Erythroblast (primary cell): ENCODE measurements at regions not wholly inside any gene's neighbourhood (a gene's known extent, or its start where the extent isn't known, plus 50 kb on each side); places are given as distances from the start of the nearest gene placed in this dataset.

ENCODE experiments used
- DNase-seq, 2 experiments: peaks; one replicate each; lab custom pipeline; 2025; lab: John Stamatoyannopoulos, UW
- GATA1 ChIP-seq: IDR thresholded peaks from 2 replicates; pipeline ENCODE4 v1.6.1; 2011; ENCODE audit warnings: low read depth, mild to moderate bottlenecking, control low read depth, low read length, moderate library complexity
- POLR2A ChIP-seq: IDR thresholded peaks from 2 replicates; pipeline ENCODE4 v1.6.1; 2011; ENCODE audit warnings: mild to moderate bottlenecking, low read length

DNA sequence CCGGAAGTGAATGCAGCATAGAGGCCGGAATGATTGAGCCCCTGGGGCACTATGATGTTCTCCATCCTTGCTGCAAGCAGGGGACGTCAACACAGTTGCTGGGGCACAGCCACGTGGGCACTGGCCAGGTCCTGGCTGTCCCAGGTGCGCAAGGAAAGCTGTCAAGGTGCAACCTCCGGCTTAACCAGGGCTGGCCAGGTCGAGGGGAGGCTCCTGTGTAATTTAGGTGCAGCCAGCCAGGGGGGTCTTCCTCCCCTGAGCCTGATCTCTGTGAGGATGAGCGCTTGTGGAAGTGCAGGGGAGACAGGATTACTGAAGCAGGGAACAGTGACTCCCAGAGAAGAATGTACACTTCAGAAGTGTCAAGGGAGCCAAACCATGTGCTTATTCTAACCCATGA, 852.8 kb upstream of the TMEM132C start:
- no peak for DNase-seq
- TF ChIP-seq GATA1 (no peak), POLR2A (no peak)

DNA sequence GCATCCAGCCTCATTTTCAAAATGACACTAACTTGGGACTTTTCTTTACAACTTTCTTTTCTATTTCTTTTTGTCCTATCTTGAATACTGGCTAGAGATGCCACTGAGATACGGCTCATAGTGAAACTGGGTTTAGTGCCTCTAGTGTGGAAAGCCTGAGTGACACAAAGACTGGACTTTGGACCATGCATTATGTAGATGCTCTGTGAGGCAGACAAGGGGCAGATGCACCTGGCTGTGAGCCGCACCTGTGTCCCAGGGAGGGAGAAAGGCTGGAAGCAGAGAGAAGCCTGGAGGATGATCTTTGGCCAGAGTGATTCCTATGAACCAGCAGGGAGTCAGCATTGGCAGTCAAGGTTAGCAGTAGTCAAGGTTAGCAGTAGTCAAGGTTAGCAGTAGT, 852.3 kb upstream of the TMEM132C start:
- TF ChIP-seq GATA1 = no peak
- TF ChIP-seq POLR2A = no peak
- DNase-seq = no peak

DNA sequence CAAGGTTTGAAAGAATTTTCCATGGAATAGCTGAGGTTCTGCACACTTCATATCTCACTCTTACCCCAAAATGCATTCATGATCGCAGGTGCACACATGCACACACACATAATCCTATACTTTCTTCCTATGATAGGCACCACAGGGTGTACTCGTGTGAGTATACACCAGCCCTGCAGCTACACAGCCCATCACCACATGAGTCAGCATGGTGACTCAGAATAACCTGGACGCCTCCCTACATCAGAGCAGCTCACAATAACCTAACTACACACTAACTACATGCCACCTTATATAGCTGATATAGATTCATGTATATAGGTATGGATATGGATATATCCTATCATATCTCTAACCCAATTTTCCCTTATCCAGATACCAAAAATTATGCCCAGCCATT, 850.2 kb upstream of the TMEM132C start:
- no peak for TF ChIP-seq GATA1
- no peak for TF ChIP-seq POLR2A
- no peak for DNase-seq

DNA sequence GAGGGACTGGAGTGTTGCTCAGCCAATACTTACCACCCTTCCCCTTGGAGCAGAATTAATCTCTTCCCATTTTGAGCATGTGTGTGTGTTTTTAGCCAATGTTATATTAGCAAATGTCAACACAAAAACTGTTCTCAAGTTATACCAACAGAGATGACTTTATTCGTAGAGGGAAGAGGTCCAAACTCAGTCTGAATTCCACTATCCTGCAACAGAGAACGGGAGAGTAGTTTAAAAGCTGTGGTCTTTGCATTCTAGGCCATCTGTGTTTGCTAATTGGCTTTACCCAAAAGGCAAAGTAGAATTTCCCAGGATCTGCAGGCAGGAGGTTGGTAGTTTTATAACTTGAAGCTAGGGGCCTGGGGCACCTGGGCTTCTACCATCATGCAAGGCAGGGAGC, 847.9 kb upstream of the TMEM132C start:
- no peak for DNase-seq
- no peak for TF ChIP-seq POLR2A
- no peak for TF ChIP-seq GATA1

DNA sequence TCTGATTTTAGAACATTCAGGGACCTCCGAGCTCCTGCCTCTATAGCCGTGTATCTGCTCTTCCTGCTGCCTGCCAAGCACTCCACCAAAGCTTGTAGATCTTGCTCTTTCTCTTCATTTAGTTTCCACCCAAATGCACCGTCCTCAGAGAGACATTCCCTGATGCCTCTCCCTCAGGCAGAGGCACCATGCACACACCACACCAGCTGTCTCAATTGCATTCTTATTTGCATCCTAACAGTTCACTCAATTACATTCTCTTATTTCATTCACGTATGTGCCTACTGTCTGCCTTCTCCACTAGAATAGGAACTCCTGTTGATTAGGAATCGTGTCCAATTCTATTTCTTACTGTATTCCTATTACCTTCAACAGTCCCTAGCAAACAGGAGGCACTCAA, 845.4 kb upstream of the TMEM132C start:
- no peak for TF ChIP-seq POLR2A
- no peak for TF ChIP-seq GATA1
- no peak for DNase-seq

DNA sequence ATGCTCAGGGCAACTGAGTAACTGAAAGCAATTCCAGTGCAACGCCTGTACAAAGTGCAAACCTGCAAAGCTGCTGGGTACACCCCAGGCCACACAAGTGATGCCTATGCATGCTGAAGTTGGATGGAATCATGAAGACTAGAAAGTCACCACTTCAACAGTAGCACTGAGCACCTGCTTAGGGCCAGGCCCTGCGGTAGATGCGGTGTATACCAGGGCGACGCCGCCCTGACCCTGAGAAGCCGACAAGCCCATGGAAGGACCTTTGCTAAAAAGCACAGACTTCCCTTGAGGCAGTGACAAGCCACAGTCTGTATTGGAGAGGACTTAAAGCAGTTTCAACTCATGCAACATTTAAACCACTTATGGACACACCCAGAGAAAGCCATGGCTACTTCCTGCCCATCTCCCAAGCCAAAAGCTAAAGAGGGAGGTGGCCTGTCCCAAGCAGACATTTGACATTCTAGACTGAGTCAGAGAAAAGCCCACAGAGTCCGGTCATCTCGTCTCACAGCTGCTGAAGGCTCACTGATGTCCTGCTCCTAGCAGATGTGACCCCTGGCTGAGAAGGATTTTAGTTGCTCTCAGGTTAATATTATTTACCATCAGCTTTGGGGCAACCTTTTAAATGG, 843.9 kb upstream of the TMEM132C start:
- TF ChIP-seq GATA1 = no peak
- no peak for TF ChIP-seq POLR2A
- no peak for DNase-seq

DNA sequence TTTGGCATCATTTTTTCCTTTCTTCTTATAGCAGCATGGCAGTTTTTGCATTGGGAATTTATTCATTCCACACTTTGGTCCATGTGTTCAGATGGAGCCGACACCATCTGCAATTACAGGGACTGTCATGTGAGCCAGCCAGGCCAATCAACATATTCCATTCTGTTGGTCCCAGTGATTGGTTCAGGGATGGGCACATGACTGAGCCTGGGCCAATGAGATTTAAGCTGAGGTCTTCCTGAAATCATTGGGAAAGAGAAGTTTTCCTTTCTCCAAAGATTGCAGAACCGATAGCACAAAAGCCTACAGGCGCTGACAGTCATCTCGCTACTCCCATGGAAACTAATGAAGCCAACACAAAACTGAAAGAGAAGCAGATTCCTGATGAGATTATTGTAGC, 841.5 kb upstream of the TMEM132C start:
- TF ChIP-seq GATA1 (no peak), POLR2A (no peak)

DNA sequence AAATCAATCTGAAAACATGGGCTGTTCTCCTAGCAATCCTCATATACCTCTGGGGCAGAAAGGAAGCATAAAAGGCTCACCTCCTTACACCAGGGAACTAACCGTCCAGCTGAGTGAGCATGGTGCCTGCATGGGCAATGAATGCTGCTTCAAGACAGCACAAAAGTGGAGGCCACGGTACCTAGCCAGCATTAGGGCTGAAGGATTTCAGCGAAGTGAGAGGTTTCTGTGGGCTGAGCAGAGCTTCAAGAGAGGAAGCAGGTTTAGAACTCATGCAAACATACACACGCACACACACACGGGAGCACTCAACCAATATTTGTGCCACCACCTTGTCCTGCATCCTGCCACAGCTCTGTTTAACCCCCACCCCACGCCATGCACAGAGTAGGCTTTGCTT, 838.5 kb upstream of the TMEM132C start:
- TF ChIP-seq GATA1 (no peak), POLR2A (no peak)
- DNase-seq = no peak

More for the DNA sequence above, 841.5 kb upstream of the TMEM132C start:
- no peak for DNase-seq

DNA sequence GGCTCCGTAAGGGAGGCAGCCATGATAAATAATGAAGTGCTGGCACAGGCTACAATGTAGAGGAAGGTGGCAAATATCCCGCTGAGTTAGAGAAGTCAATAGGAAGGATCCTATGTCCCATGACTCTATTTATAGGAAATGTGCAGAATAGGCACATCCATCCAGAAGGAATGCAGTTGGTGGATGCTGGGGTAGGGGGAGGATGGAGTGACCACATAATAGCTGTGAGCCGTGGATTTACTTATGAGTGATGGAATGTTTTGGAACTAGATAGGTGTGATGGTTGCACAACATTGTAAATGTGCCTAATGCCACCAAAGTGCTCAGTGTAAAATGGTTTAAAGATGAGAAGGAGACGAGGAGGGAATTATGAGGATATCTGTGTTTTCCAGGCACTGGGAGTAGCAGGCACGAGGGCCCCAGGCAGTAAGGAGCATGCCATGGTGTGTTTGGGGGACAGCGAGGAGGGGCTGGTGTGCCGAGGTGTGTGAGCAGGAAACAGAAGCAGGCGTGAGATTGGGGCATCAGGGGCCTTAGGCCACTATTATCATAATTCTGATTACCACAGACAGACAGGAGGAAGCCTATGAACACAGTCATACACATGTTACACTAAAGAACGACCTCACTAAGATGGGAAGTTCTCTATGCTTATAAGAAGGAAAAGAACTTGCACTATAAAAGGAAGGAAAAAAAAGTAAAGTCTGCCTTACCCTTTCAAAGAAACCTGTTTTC, 837.3 kb upstream of the TMEM132C start:
- no peak for DNase-seq
- TF ChIP-seq POLR2A = no peak
- no peak for TF ChIP-seq GATA1

DNA sequence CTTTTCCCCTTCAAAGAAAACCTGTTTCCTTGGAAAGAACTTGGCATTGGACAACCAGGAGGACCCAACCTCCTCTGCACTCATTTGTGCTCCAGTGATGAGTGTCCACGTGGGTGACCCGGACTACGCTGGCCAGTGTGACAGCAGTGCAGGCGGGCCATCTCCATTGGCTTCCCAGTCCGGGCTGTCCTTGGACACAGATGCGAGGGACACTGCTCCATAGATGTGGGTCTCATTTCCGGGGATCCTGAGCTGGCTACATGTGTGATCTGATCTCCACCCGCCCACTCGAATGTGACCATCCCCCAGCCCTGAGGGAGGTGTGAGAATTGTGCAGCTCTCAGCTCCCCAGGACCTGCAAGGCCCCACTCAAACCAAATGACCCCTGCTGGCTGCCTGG, 836.6 kb upstream of the TMEM132C start:
- no peak for DNase-seq
- TF ChIP-seq POLR2A (no peak), GATA1 (no peak)

DNA sequence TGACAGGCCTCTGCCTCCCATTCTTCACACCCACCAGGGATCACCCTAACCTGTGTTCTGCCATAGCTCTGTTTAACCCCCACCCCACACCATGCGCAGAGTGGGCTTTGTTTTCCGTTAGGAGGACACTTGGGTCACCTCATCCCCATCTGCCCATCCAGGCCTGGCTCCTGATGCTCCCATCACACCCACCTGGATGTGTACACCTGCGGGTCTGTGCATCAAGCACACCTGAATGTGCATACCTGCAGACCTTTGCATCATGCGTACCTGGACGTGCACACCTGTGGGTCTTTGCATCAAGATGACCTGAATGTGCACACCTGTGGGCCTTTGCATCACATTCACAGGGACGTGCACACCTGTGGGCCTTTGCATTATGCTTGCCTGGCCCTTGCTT, 835.8 kb upstream of the TMEM132C start:
- DNase-seq = no peak
- no peak for TF ChIP-seq GATA1
- TF ChIP-seq POLR2A = no peak

DNA sequence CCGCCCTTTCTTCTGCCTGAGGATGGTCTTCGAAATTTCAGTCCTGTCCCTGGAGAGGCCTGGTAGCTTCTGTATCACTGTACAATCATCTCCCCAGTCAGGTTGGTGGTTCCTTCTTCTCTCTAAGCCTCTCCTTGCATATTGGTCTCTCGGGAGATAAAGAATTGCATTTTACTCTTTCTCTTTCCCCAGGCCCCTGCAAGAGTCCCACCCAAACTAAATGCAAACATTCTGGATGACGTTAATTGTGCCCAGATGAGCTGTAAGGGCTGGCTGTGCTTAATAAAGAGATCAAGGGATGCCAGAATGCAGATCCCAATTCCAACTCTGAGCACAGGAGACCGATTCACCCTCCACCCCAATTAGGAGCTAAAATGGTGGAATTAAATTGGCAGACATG, 835.4 kb upstream of the TMEM132C start:
- DNase-seq = no peak
- TF ChIP-seq POLR2A (no peak), GATA1 (no peak)

DNA sequence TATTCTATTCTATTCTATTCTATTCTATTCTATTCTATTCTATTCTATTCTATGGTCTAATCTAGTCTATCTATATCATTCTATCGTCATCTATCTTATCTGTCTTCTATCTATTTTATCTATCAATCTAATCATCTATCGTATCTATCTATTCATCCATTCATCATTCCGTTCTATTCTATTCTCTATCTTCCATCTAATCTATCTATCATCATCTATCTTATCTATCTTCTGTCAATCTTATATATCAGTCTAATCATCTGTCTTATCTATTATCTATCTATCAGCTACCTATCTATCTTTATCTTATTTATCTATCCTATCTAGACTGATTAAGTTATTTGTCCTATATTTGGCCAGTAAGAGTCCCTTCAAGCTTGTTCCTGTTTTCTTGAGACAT, 831.5 kb upstream of the TMEM132C start:
- TF ChIP-seq POLR2A = no peak
- TF ChIP-seq GATA1 = no peak
- no peak for DNase-seq

DNA sequence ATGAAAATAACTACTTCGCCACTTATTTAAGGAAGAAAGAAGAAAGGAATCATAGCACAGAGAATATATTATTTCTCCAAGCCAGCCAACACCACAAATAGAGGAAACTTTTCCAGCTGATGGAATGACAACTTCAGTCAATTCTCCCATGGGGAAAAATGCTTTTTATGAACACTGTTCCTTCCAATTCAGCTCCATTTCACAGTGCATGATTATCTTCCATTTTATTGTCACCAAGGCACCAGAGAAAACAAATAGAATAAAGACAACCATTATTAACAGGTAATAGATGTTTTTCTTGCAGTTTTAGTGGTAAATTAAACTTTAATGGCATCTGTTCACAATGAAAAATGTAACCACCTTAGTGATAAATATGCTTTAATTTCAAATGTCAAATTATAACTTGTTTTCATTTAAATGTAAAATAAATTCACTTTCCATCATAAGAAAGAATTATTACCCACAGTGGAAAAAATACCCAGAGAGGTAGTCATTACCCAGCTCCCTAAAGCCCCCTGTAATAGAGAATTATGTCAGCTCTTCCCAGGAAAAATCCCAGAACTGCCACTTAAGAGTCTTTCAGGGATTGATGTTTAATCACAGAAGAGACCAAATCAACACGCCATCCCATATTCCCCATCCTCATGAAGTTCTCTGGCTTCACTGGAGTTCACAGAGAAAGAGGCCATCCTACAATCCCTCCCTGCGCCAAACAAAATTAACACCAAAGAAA, 828.3 kb upstream of the TMEM132C start:
- TF ChIP-seq POLR2A = no peak
- TF ChIP-seq GATA1 = no peak

More for the DNA sequence above, 828.3 kb upstream of the TMEM132C start:
- DNase-seq = no peak
